ENCODE measurements at regions not wholly inside any gene's neighbourhood (a gene's known extent, or its start where the extent isn't known, plus 50 kb on each side); places are given as distances from the start of the nearest gene placed in this dataset.

GRCh38 chr18:56166914-56167313 lies 471.5 kb downstream of the TXNL1 start:
- H3K9me3 ChIP-seq (ENCODE audit: control insufficient read depth, insufficient read depth, low read length), result peaks cover 4% of the 10 kb centered on the region; the same call in 1 of the 2 replicates
- H3K4me1 ChIP-seq (ENCODE audit: insufficient read depth, low read length), result peaks cover 13% of the 10 kb centered on the region
- no peak overlapping the region for H3K9ac ChIP-seq (ENCODE audit: low read depth, low read length)

GRCh38 chr18:56165601-56166355 lies 472.6 kb downstream of the TXNL1 start:
- H3K36me3 ChIP-seq (ENCODE audit: insufficient read depth, low read length), result no peaks in the 10 kb centered on the region
- H3K9me3 ChIP-seq (ENCODE audit: control insufficient read depth, insufficient read depth, low read length), result peaks cover 4% of the 10 kb centered on the region; the same call in 1 of the 2 replicates
- H3K9ac ChIP-seq (ENCODE audit: low read depth, low read length), result no peak overlapping the region
- peaks cover 13% of the 10 kb centered on the region for H3K4me1 ChIP-seq (ENCODE audit: insufficient read depth, low read length)

More at GRCh38 chr18:56166914-56167313, 471.5 kb downstream of the TXNL1 start:
- no peaks in the 10 kb centered on the region for H3K36me3 ChIP-seq (ENCODE audit: insufficient read depth, low read length)

- no peak overlapping the region for H3K9ac ChIP-seq (ENCODE audit: low read depth, low read length)
These were observed 475.8 kb downstream of the TXNL1 start for GRCh38 chr18:56162311-56163265.

GRCh38 chr18:56161566-56162260 lies 476.7 kb downstream of the TXNL1 start:
- no peaks in the 10 kb centered on the region for H3K9me3 ChIP-seq (ENCODE audit: control insufficient read depth, insufficient read depth, low read length)

More at GRCh38 chr18:56162311-56163265, 475.8 kb downstream of the TXNL1 start:
- Histone ChIP-seq H3K36me3 (ENCODE audit: insufficient read depth, low read length) (no peaks in the 10 kb centered on the region), H3K9me3 (ENCODE audit: control insufficient read depth, insufficient read depth, low read length) (no peaks in the 10 kb centered on the region), H3K4me1 (ENCODE audit: insufficient read depth, low read length) (peaks cover 3% of the 10 kb centered on the region)

GRCh38 chr18:56158676-56159075 lies 479.7 kb downstream of the TXNL1 start:
- no peak overlapping the region for H3K9ac ChIP-seq (ENCODE audit: low read depth, low read length)
- no peaks in the 10 kb centered on the region for H3K36me3 ChIP-seq (ENCODE audit: insufficient read depth, low read length)
- no peaks in the 10 kb centered on the region for H3K9me3 ChIP-seq (ENCODE audit: control insufficient read depth, insufficient read depth, low read length)
- no peaks in the 10 kb centered on the region for H3K4me1 ChIP-seq (ENCODE audit: insufficient read depth, low read length)

More at GRCh38 chr18:56161566-56162260, 476.7 kb downstream of the TXNL1 start:
- no peak overlapping the region for H3K9ac ChIP-seq (ENCODE audit: low read depth, low read length)
- H3K36me3 ChIP-seq (ENCODE audit: insufficient read depth, low read length), result no peaks in the 10 kb centered on the region
- H3K4me1 ChIP-seq (ENCODE audit: insufficient read depth, low read length), result no peaks in the 10 kb centered on the region

GRCh38 chr18:56157541-56157940 lies 480.9 kb downstream of the TXNL1 start:
- Histone ChIP-seq H3K4me1 (ENCODE audit: insufficient read depth, low read length) (no peaks in the 10 kb centered on the region), H3K36me3 (ENCODE audit: insufficient read depth, low read length) (no peaks in the 10 kb centered on the region), H3K9me3 (ENCODE audit: control insufficient read depth, insufficient read depth, low read length) (no peaks in the 10 kb centered on the region), H3K9ac (ENCODE audit: low read depth, low read length) (no peak overlapping the region)

- no peaks in the 10 kb centered on the region for H3K36me3 ChIP-seq (ENCODE audit: insufficient read depth, low read length)
- H3K9me3 ChIP-seq (ENCODE audit: control insufficient read depth, insufficient read depth, low read length), result no peaks in the 10 kb centered on the region
- H3K9ac ChIP-seq (ENCODE audit: low read depth, low read length), result no peak overlapping the region
- no peaks in the 10 kb centered on the region for H3K4me1 ChIP-seq (ENCODE audit: insufficient read depth, low read length)
These were observed 485.7 kb downstream of the TXNL1 start for GRCh38 chr18:56152551-56153310.

GRCh38 chr18:56148373-56148772 lies 490.0 kb downstream of the TXNL1 start:
- no peaks in the 10 kb centered on the region for H3K4me1 ChIP-seq (ENCODE audit: insufficient read depth, low read length)
- no peak overlapping the region for H3K9ac ChIP-seq (ENCODE audit: low read depth, low read length)
- H3K36me3 ChIP-seq (ENCODE audit: insufficient read depth, low read length), result no peaks in the 10 kb centered on the region
- no peaks in the 10 kb centered on the region for H3K9me3 ChIP-seq (ENCODE audit: control insufficient read depth, insufficient read depth, low read length)

- Histone ChIP-seq H3K4me1 (ENCODE audit: insufficient read depth, low read length) (no peaks in the 10 kb centered on the region), H3K9me3 (ENCODE audit: control insufficient read depth, insufficient read depth, low read length) (no peaks in the 10 kb centered on the region), H3K36me3 (ENCODE audit: insufficient read depth, low read length) (no peaks in the 10 kb centered on the region), H3K9ac (ENCODE audit: low read depth, low read length) (no peak overlapping the region)
These were observed 491.8 kb downstream of the TXNL1 start for GRCh38 chr18:56146565-56146964.

GRCh38 chr18:56142001-56142400 lies 496.4 kb downstream of the TXNL1 start:
- Histone ChIP-seq H3K9me3 (ENCODE audit: control insufficient read depth, insufficient read depth, low read length) (no peaks in the 10 kb centered on the region), H3K9ac (ENCODE audit: low read depth, low read length) (no peak overlapping the region), H3K36me3 (ENCODE audit: insufficient read depth, low read length) (no peaks in the 10 kb centered on the region), H3K4me1 (ENCODE audit: insufficient read depth, low read length) (no peaks in the 10 kb centered on the region)

- Histone ChIP-seq H3K9ac (ENCODE audit: low read depth, low read length) (no peak overlapping the region), H3K4me1 (ENCODE audit: insufficient read depth, low read length) (no peaks in the 10 kb centered on the region), H3K36me3 (ENCODE audit: insufficient read depth, low read length) (no peaks in the 10 kb centered on the region), H3K9me3 (ENCODE audit: control insufficient read depth, insufficient read depth, low read length) (no peaks in the 10 kb centered on the region)
These were observed 498.6 kb downstream of the TXNL1 start for GRCh38 chr18:56139792-56140254.

- Histone ChIP-seq H3K9me3 (ENCODE audit: control insufficient read depth, insufficient read depth, low read length) (no peaks in the 10 kb centered on the region), H3K4me1 (ENCODE audit: insufficient read depth, low read length) (no peaks in the 10 kb centered on the region), H3K9ac (ENCODE audit: low read depth, low read length) (no peak overlapping the region), H3K36me3 (ENCODE audit: insufficient read depth, low read length) (no peaks in the 10 kb centered on the region)
These were observed 499.0 kb downstream of the TXNL1 start for GRCh38 chr18:56139372-56139771.

GRCh38 chr18:56136105-56136504 lies 502.3 kb downstream of the TXNL1 start:
- no peaks in the 10 kb centered on the region for H3K9me3 ChIP-seq (ENCODE audit: control insufficient read depth, insufficient read depth, low read length)
- H3K4me1 ChIP-seq (ENCODE audit: insufficient read depth, low read length), result no peaks in the 10 kb centered on the region
- H3K36me3 ChIP-seq (ENCODE audit: insufficient read depth, low read length), result no peaks in the 10 kb centered on the region
- no peak overlapping the region for H3K9ac ChIP-seq (ENCODE audit: low read depth, low read length)

Data from ES-I3 (cell line).